ENCODE measurements at regions not wholly inside any gene's neighbourhood (a gene's known extent, or its start where the extent isn't known, plus 50 kb on each side); places are given as distances from the start of the nearest gene placed in this dataset.

DNA sequence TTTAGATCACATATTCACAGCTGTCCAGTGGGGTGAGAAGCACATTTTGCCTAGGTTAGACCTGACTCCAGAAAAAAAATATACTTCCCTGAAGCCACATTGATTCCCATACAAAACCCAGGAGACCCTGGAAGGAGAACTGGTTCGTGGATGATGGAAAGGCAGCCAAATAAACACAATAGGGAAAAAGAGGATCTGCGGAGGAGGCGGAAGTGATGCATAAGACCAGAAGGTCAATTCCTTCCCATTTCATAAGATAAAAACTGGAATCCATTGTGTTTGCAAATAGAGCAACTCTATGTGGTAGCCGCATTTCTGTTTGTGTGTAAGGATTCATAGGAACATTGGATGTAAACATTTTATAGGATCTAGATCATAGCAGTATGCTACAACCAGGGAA is 781.9 kb upstream of the GRM7 start:
- H3K36me3 ChIP-seq (ENCODE audit: control insufficient read depth, insufficient read depth, low read length), result no peaks in the 10 kb centered on the region
- no peaks in the 10 kb centered on the region for H3K27me3 ChIP-seq (ENCODE audit: control insufficient read depth, insufficient read depth, low read length)
- peaks cover 2% of the 10 kb centered on the region for H3K9me3 ChIP-seq (replicated peaks; ENCODE audit: control insufficient read depth, low read depth, low read length)
- WGBS (ENCODE audit: insufficient coverage), result no CpG with 5 or more reads among the region's 4 CpGs
- DNase-seq, result peak; percentile 92
- H3K4me3 ChIP-seq (ENCODE audit: low read length), result no peak overlapping the region
- peak overlapping the region; percentile 86 for H3K27ac ChIP-seq (ENCODE audit: low read length)
- H3K4me1 ChIP-seq (ENCODE audit: control insufficient read depth, insufficient read depth, low read length), result peaks cover 2% of the 10 kb centered on the region

DNA sequence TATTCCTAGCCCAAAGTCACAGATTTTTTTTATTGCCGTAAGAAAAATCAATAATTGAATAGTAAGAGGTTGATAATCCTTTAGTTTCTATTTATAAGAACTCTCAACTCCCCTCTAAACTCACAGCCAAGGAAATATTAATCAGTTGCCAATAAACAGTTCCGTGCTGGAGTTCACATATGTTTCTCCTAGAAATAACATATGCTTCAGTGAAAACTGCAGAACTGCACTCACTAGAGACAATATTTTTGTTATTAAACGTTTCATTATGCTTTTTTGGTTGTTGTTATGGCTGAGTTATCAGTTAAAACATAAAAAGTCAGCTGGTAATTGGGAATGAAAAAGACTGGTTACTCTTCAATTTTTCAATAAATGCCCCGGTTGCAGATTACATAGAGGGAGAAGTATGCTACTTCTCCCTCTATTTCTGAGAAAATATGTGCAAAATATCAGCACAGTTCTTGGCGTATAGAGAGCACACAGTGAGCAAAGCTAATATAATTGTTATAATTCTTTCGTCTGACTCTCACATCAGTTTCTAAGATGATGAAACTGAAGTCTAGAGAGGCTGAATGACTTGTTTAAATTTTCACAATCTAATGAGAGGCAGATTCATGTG is 781.2 kb upstream of the GRM7 start:
- peak; percentile 94 for DNase-seq
- no peaks in the 10 kb centered on the region for H3K27me3 ChIP-seq (ENCODE audit: control insufficient read depth, insufficient read depth, low read length)
- no CpG with 5 or more reads among the region's 6 CpGs for WGBS (ENCODE audit: insufficient coverage)
- H3K27ac ChIP-seq (ENCODE audit: low read length), result peak overlapping the region; percentile 86
- peaks cover 2% of the 10 kb centered on the region for H3K9me3 ChIP-seq (replicated peaks; ENCODE audit: control insufficient read depth, low read depth, low read length)
- H3K4me3 ChIP-seq (ENCODE audit: low read length), result no peak overlapping the region
- no peaks in the 10 kb centered on the region for H3K36me3 ChIP-seq (ENCODE audit: control insufficient read depth, insufficient read depth, low read length)
- H3K4me1 ChIP-seq (ENCODE audit: control insufficient read depth, insufficient read depth, low read length), result peaks cover 2% of the 10 kb centered on the region

DNA sequence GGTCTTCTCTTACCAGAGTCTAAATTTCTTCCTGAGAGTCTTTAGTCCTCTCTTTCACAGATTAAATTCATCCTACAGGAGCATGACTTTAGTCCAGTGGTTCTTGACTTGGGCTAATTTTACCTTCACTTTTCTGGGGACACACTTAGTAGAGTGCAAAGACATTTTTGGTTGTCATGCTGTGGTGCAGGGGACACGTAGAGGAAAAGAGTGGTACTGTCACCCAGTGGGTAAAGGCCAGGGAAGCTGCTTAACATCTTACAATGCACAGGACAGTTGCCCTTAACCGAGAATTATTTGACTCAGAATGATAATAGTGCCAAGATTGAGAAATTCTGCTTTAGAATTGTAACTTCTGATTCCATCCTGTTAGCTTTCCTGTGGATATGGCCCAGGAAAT is 772.5 kb upstream of the GRM7 start:
- Histone ChIP-seq H3K4me3 (ENCODE audit: low read length) (no peak overlapping the region), H3K27me3 (ENCODE audit: control insufficient read depth, insufficient read depth, low read length) (no peaks in the 10 kb centered on the region), H3K27ac (ENCODE audit: low read length) (no peak overlapping the region), H3K4me1 (ENCODE audit: control insufficient read depth, insufficient read depth, low read length) (no peaks in the 10 kb centered on the region), H3K36me3 (ENCODE audit: control insufficient read depth, insufficient read depth, low read length) (no peaks in the 10 kb centered on the region), H3K9me3 (replicated peaks; ENCODE audit: control insufficient read depth, low read depth, low read length) (no peaks in the 10 kb centered on the region)
- WGBS (ENCODE audit: insufficient coverage), result 43% methylated on average over 1 of the region's 2 CpGs
- DNase-seq, result no peak

DNA sequence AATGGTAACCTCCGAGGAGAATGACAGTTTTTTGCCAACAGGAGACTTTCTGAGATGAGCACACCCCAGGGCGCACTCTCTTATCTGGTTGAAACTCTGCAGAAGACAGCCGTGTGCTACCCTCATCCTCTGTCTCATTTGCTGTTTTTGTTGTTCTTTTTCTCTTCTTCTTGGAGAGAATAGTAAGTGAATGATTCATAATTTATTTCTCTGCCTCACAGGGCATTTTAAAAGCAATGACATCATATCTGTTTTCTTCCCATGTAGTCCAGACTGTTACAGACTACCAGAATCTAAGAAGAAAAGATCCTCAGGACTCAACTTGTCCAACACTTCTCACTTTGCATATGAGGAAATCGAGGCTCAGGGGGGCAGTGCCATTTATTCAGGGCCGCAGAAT is 771.1 kb upstream of the GRM7 start:
- DNase-seq, result peak; percentile 49
- H3K4me1 ChIP-seq (ENCODE audit: control insufficient read depth, insufficient read depth, low read length), result no peaks in the 10 kb centered on the region
- no peaks in the 10 kb centered on the region for H3K9me3 ChIP-seq (replicated peaks; ENCODE audit: control insufficient read depth, low read depth, low read length)
- H3K27me3 ChIP-seq (ENCODE audit: control insufficient read depth, insufficient read depth, low read length), result no peaks in the 10 kb centered on the region
- 47% methylated on average over 3 of the region's 5 CpGs for WGBS (ENCODE audit: insufficient coverage)
- H3K36me3 ChIP-seq (ENCODE audit: control insufficient read depth, insufficient read depth, low read length), result no peaks in the 10 kb centered on the region
- no peak overlapping the region for H3K4me3 ChIP-seq (ENCODE audit: low read length)
- no peak overlapping the region for H3K27ac ChIP-seq (ENCODE audit: low read length)

DNA sequence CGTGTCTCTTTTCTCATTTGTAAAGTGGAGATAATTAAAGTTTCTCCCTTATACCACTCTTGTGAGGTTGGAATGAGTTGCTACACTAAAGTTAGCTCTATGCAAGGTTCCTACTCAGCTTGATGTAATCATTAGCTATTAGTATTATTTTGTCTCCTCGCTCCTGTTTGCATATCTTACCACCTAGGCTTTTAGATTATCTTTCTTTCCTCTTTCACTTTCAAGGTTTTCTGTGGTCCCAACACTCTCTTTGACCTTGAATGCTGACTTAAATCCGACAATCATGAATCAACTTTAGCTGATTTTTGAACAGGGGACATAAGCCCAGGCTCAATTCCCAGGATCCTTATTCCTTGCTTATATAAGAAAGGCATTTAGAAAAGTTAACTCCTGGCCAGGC is 769.7 kb upstream of the GRM7 start:
- 100% methylated on average over 1 of the region's 3 CpGs for WGBS (ENCODE audit: insufficient coverage)
- H3K4me3 ChIP-seq (ENCODE audit: low read length), result no peak overlapping the region
- H3K27ac ChIP-seq (ENCODE audit: low read length), result no peak overlapping the region
- H3K4me1 ChIP-seq (ENCODE audit: control insufficient read depth, insufficient read depth, low read length), result peaks cover 2% of the 10 kb centered on the region
- no peaks in the 10 kb centered on the region for H3K36me3 ChIP-seq (ENCODE audit: control insufficient read depth, insufficient read depth, low read length)
- no peaks in the 10 kb centered on the region for H3K9me3 ChIP-seq (replicated peaks; ENCODE audit: control insufficient read depth, low read depth, low read length)
- no peak for DNase-seq
- no peaks in the 10 kb centered on the region for H3K27me3 ChIP-seq (ENCODE audit: control insufficient read depth, insufficient read depth, low read length)

DNA sequence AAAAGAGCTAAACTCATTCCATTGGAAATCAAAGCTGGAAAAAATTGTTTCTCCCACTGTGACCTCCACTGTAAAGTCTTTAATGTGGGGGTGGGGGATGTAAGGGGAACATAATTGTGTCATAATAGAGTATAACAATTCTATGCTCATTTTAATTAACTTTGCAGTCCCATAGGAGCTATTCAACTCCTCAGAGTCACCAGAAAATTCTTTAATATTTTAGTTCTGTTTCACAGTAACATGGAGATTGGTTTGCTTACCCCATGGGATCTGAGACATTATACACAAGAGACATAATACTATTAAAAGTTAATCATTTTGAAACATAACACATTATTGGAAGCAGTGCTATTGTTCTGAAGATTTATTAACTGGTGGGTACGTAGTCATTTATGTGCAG is 765.9 kb upstream of the GRM7 start:
- no peaks in the 10 kb centered on the region for H3K27me3 ChIP-seq (ENCODE audit: control insufficient read depth, insufficient read depth, low read length)
- H3K9me3 ChIP-seq (replicated peaks; ENCODE audit: control insufficient read depth, low read depth, low read length), result no peaks in the 10 kb centered on the region
- WGBS (ENCODE audit: insufficient coverage), result no CpG with 5 or more reads among the region's 1 CpG
- no peaks in the 10 kb centered on the region for H3K36me3 ChIP-seq (ENCODE audit: control insufficient read depth, insufficient read depth, low read length)
- no peak overlapping the region for H3K4me3 ChIP-seq (ENCODE audit: low read length)
- peaks cover 2% of the 10 kb centered on the region for H3K4me1 ChIP-seq (ENCODE audit: control insufficient read depth, insufficient read depth, low read length)
- no peak overlapping the region for H3K27ac ChIP-seq (ENCODE audit: low read length)
- no peak for DNase-seq

DNA sequence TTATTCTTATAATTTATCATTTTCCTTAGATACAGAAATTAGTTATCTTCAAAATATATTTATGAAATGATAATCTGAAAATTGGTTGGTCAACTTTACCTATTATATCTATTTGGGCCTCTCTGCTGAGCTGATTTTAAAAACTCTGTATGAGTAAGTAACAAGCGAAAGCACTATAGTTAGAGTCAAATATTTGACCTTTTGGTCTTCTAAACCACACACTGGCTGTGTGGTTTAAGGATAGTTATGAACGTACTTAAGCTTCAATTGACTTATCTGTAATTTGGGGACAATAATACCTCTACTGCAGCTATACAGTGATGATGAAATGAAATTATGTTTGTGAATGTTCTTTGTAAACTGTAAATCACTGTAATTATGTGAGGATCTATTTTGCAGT is 763.9 kb upstream of the GRM7 start:
- no CpG with 5 or more reads among the region's 2 CpGs for WGBS (ENCODE audit: insufficient coverage)
- no peaks in the 10 kb centered on the region for H3K36me3 ChIP-seq (ENCODE audit: control insufficient read depth, insufficient read depth, low read length)
- no peak for DNase-seq
- peaks cover 2% of the 10 kb centered on the region for H3K4me1 ChIP-seq (ENCODE audit: control insufficient read depth, insufficient read depth, low read length)
- H3K9me3 ChIP-seq (replicated peaks; ENCODE audit: control insufficient read depth, low read depth, low read length), result no peaks in the 10 kb centered on the region
- H3K27me3 ChIP-seq (ENCODE audit: control insufficient read depth, insufficient read depth, low read length), result no peaks in the 10 kb centered on the region
- H3K4me3 ChIP-seq (ENCODE audit: low read length), result no peak overlapping the region
- no peak overlapping the region for H3K27ac ChIP-seq (ENCODE audit: low read length)

DNA sequence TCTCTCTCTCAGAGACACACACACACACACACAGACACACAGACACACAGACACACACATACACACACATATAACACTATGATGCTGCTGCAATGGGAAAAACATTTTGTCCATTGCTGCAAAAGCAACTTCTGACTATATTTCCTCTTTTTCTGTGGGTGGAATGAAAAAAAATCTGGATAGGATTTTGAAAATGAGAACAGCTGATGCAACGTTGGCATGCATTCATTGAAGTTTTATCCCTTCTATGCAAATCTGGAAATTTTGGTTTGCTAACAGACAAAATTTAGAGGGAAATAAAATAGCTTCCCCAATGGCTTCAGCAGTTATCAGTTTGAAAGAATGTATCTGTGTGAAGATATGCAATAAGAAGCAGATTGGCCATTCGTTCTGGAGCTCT is 763.4 kb upstream of the GRM7 start:
- Histone ChIP-seq H3K9me3 (replicated peaks; ENCODE audit: control insufficient read depth, low read depth, low read length) (no peaks in the 10 kb centered on the region), H3K4me3 (ENCODE audit: low read length) (no peak overlapping the region), H3K36me3 (ENCODE audit: control insufficient read depth, insufficient read depth, low read length) (no peaks in the 10 kb centered on the region), H3K27ac (ENCODE audit: low read length) (no peak overlapping the region), H3K4me1 (ENCODE audit: control insufficient read depth, insufficient read depth, low read length) (peaks cover 2% of the 10 kb centered on the region), H3K27me3 (ENCODE audit: control insufficient read depth, insufficient read depth, low read length) (no peaks in the 10 kb centered on the region)
- peak; percentile 55 for DNase-seq
- 33% methylated on average over 1 of the region's 2 CpGs for WGBS (ENCODE audit: insufficient coverage)

DNA sequence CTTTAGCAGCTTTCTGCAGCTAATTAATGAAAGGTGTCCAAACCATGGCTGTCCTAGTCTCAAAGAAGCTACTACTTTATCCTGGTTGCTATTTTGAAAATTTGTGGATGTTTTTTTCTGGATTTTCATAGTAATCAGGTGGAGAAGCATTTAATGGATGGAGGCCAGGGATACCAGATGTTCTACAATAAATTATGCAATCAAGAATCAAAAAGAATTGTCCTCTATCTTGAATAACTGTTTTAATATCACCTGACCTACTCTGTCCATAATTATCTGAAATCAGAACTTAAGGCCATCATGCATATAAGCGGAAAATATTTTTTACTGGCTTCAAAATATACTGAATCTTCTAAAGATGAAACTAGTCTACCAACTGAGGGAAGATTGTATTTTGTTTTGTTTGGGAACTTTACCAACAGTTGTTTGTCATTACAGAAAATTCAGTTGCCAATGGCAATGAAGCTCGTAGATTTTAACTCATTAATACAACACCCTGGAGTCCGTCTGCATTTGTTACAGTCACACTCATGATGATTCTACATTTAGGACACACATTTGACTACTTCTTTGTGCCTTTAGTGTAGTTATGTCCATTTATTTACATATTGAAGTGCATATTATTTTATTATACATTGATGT is 762.3 kb upstream of the GRM7 start:
- H3K4me3 ChIP-seq (ENCODE audit: low read length), result no peak overlapping the region
- H3K27me3 ChIP-seq (ENCODE audit: control insufficient read depth, insufficient read depth, low read length), result no peaks in the 10 kb centered on the region
- H3K36me3 ChIP-seq (ENCODE audit: control insufficient read depth, insufficient read depth, low read length), result no peaks in the 10 kb centered on the region
- no peak overlapping the region for H3K27ac ChIP-seq (ENCODE audit: low read length)
- no CpG with 5 or more reads among the region's 3 CpGs for WGBS (ENCODE audit: insufficient coverage)
- H3K4me1 ChIP-seq (ENCODE audit: control insufficient read depth, insufficient read depth, low read length), result peaks cover 2% of the 10 kb centered on the region
- no peaks in the 10 kb centered on the region for H3K9me3 ChIP-seq (replicated peaks; ENCODE audit: control insufficient read depth, low read depth, low read length)
- peak; percentile 53 for DNase-seq

DNA sequence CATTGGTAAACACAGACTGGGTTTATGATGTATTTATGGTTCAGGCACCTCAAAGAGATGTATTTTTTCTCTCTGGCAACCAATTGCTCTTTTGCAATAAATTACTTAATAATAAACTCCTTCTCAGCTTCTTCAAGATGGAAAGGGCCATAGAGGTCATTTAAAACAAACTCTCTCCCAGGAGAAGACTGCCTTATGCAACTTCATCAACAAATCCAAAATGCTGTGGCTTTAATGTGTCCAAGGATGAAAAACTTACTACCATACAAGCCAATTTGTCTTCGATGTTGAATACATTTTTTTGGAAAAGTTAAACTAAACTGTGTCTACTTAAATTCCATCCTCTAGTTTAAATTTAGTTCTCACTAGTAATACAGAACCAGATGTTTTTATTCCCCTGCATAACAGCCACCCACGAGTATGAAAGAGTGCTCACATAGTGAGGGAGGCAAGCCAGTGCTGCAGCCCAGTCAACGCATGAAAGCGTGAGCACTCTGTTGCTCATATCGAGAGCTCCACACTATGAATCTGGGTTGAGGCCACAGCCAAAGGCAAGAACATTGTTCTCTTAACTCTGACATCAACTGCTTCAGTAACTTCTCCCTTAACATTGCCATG is 761.3 kb upstream of the GRM7 start:
- WGBS (ENCODE audit: insufficient coverage), result 25% methylated on average over 3 of the region's 5 CpGs
- DNase-seq, result peak; percentile 89
- peak overlapping the region; percentile 1 for H3K27ac ChIP-seq (ENCODE audit: low read length)

More for the DNA sequence above, 761.3 kb upstream of the GRM7 start:
- peaks cover 2% of the 10 kb centered on the region for H3K4me1 ChIP-seq (ENCODE audit: control insufficient read depth, insufficient read depth, low read length)
- H3K9me3 ChIP-seq (replicated peaks; ENCODE audit: control insufficient read depth, low read depth, low read length), result no peaks in the 10 kb centered on the region
- no peak overlapping the region for H3K4me3 ChIP-seq (ENCODE audit: low read length)
- H3K36me3 ChIP-seq (ENCODE audit: control insufficient read depth, insufficient read depth, low read length), result no peaks in the 10 kb centered on the region
- no peaks in the 10 kb centered on the region for H3K27me3 ChIP-seq (ENCODE audit: control insufficient read depth, insufficient read depth, low read length)

Data from muscle of leg (tissue), 3 donors.